GM18951 (cell line): ENCODE measurements at regions not wholly inside any gene's neighbourhood (a gene's known extent, or its start where the extent isn't known, plus 50 kb on each side); places are given as distances from the start of the nearest gene placed in this dataset.
"Not testable (repeated sequence)": the region's sequence is repeated elsewhere in the genome, so short reads cannot be mapped to it uniquely, and the experiment has no call there.

Source experiments
- POLR2A ChIP-seq: IDR thresholded peaks from 4 replicates; pipeline ENCODE4 v1.6.1; 2011; ENCODE audit warnings: mild to moderate bottlenecking; ENCODE audit not compliant: insufficient read length, insufficient read depth; ENCODE audit errors: extremely low read depth
- in situ Hi-C: fragments of 300-500 bp; cut with MboI; formaldehyde crosslinking; loops from one replicate; pipeline ENCODE4 v1.12.0; 2022; ENCODE audit warnings: low sequenced_read_pairs, mixed read lengths, inconsistent platforms; ENCODE audit not compliant: unreplicated experiment

DNA sequence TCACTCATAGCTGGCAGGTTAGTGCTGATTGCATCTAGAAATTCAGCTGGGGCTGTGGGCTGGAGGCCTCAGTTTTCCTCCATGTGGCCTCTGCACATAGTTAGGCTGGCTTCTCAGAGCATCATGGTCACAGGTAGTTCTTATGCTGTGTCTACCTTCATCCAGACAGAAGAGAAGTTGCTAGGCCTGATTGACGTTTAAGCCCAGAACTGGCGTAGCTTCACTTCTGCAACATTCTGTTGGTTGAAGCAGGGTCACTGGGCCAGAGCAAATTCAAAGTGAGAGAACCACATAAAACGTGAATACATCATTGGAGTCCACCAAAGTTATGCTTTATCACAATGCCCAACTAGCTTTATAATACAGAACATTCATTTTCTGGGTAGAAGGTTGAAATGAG, 116.0 kb downstream of the SPP2 start:
- no peak for TF ChIP-seq POLR2A
- in situ Hi-C loops = no loop called here

DNA sequence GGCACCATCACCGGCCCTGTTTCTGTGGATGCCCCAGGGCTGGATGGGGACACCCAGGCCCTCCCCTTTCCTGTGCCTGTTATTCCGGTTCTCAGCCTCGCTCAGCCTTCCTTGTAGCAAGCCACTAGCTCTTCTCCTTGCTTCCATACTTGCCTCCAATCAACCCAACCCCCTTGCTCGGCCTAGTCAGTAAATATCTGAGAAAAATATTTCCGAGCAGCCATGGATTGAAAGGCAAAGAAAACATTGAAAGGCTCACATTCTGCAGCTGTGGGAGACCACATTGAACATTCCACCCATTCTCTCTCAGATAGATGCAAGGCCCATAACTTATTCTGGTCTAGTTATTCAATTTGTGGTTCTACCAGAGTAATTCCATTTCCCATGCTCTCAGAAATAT, 114.9 kb downstream of the SPP2 start:
- no peak for TF ChIP-seq POLR2A
- in situ Hi-C loops = no loop called here

DNA sequence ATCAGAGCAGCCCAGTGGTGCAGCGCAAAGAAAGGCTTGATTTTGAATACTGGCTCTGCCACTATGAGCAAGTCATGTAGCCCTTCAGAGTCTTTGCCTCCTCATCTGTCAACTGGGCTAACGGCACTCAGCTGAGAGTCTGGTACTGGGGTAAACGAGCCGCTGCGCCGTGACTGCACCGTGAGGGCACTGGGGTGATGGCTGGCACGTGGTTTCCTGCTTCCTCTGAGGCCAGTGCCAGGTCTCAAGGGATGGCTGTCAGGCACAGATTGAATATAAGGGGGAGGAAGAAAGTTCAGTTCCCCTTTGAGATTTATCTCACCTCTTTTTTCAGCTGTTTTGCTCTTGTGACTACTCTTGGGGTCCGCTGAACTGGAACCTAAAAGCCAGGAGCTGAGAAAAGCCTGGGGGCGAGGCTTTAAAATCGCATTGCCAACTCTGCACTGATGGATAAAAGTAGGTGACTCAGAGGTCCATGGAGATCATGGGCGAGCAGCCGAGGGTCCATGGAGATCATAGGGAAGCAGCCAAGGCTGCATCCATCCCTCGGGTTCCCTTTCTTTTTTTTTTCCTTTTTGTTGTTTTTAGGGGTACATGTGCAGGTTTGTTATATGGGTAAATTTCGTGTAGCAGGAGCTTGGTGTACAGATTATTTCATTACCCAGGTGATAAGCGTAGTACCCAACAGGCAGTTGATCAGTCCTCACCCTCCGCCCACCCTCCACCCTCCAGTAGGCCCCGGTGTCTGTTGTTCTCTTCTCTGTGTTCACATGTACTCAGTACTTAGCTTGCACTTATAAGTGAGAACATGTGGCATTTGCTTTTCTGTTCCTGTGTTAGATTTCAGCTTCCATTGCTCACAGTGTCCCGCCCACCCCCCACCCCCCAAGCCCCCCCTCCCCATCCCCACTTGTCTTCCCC, 114.3 kb downstream of the SPP2 start:
- no peak for TF ChIP-seq POLR2A
- in situ Hi-C loops = no loop called here

DNA sequence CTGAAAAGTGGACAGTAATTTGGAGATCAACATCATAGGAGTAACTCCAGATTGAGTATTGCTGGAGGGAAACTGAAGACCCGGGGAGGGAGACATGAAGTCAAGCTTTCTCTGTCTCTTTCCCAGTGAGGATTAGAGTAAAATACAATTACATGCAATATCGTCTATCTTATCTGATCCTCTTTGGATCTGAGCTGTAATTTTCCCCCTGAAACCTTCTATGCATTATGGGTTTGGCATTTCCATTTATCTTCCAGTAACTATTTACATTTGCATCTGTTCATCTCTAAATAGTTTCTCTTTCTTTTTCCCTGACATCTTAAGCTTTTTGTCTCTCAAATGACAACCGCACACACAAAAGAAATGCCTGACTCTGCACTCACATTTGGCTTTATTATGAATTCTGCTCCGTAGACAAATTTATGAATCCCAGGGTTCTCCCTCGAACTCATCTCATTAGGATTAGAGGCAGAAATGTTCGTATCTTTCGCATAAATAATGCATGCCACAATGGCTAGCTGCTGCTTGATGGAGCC, 113.1 kb downstream of the SPP2 start:
- TF ChIP-seq POLR2A = no peak
- in situ Hi-C loops = no loop called here

DNA sequence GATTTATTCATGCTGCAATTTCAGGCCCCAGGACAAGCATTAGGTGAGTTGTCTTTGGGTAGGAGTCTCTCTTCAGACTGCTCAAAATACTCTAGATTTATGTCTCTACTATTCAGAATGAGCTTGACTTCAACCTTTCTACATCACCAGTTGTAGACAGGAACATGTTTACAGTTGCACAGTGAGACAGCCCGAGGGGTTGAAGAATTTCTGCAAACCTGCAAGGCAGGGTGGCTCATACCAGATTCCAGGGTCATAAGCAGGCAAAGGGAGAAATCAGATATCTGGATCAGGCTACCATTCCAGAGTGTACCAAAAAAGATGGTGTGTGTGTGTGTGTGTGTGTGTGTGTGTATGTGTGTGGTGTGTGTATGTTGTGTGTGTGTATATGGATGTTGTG, 112.4 kb downstream of the SPP2 start:
- in situ Hi-C loops = no loop called here
- no peak for TF ChIP-seq POLR2A

DNA sequence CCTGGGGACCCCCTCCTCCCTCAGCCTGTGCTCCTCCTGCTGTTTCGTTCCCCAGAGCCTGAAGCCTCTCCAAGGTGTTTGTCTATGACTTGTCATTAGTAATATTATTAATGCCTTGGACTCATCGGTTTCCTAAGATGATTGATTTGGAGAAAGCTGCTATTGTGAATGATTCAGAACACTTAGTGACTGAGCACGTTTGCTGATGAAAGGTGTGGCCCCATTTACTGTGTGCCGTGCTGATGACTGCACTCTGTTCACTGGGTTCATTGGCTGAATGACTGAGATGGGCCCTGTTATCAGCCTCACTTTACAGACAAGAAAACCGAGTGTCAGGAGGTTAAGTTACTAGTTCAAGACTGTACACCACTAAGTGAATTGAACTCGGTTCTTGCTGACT, 111.4 kb downstream of the SPP2 start:
- TF ChIP-seq POLR2A = no peak
- in situ Hi-C loops = no loop called here

DNA sequence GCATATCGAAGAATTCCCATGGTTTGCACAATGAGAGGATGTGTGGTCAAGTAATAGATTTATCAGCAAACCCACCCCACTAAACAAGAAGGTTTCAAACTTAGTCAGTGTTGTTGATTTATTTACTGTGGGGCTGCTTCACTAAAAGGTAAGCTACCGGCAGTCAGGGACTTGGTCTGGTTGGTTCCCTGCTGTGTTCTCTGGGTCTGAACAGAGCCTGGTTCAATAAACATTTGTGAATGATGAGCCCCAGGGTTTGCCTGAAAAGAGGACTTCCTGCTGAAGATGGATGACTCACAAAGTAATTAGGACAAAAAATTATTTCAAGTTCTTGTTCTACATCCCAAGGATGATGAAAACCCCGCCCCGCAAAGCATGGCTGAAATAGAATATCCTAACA, 108.3 kb downstream of the SPP2 start:
- in situ Hi-C loops = no loop called here
- no peak for TF ChIP-seq POLR2A

DNA sequence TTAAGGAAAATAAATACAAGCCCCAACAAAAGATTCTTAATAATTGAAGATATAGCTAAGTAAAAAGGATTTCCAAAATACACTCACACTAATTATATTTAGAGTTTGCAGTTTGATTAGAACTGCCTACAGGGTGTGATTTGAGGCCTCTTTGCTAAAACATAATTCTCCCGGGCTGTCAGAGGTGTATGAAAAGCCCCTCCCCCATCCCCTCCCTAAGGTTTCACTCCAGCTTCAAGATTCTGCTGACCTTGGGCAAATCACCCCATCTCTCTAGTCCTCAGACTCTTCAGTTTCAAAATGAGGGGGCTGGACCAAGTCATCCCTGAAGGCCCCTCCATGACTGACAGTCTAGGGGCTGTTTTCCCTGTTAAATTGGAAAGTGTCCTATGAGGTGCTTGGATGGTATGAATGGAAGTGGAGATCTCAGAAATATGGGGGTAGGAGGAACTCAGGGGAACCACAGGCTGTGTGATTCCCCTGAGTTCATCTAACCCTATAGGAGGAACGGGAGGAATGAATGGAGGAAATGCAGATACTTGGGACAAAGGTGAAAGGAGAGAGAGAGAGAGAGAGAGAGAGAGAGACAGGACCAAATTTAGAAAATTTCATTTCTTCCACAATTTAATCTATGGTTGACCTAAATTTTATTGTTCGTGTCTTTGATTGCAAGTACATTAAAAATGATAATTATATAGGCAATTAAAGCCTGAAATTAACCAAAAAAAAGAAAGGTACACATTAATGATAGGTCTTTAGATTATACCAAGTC, 107.5 kb downstream of the SPP2 start:
- in situ Hi-C loops = no loop called here
- TF ChIP-seq POLR2A = no peak

DNA sequence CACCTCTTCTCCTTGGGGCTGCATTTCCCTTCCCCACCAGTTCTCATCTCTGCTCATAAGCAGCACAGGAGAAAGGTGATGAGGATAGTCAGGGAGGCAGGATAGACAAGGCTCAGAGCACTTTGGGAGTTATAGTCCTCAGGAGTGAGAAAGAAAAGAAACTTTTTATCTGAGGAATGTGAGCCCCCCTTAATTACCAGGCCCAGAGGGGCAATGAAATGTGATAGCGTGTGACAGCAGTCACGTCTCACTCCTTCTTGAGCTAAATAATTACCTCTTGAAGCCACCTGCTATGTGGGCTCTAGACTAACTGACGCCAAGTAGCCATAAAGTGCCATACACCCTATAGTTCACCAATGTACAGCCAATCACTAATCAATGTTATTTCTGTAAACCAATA, 105.8 kb downstream of the SPP2 start:
- in situ Hi-C loops = no loop called here
- no peak for TF ChIP-seq POLR2A

DNA sequence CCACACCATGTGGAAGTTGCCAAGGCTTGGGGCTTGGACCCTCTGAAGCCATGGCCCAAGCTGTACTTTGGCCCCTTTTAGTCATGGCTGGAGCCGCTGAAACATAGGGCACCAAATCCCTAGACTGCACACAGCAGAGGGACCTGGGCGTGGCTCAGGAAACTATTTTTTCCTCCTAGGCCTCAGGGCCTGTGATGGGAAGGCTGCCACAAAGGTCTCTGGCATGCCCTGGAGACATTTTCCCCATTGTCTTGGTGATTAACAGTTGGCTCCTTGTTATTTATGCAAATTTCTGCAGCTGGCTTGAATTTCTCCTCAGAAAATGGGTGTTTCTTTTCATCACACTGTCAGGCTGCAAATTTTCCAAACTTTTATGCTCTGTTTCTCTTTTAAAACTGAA, 102.3 kb downstream of the SPP2 start:
- in situ Hi-C loops = not testable (repeated sequence)

DNA sequence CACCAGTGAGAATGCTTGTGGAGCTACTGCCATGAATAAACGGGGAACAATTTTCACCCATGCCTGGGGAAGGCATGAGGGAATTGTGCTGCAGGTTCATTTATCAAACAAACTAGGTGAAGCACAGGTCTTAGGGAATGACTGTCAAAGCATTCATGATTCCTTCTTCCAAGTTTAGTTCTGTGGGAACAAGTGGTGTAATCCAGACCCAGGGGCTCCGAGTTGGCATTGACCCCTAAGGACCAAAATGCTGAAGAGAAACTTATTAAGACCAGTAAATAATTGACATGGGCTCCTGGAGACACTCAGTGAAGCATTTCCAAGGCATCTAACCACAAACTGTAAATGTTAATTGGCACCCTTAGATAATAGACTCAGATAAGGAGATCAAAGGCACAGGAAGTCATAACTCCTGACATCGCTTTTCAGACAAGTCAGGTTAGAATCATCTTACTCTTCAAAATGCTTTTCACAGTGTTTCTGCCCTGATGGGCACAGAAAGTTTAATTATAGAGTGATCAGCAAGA, 96.9 kb downstream of the SPP2 start:
- in situ Hi-C loops = no loop called here
- TF ChIP-seq POLR2A = no peak

DNA sequence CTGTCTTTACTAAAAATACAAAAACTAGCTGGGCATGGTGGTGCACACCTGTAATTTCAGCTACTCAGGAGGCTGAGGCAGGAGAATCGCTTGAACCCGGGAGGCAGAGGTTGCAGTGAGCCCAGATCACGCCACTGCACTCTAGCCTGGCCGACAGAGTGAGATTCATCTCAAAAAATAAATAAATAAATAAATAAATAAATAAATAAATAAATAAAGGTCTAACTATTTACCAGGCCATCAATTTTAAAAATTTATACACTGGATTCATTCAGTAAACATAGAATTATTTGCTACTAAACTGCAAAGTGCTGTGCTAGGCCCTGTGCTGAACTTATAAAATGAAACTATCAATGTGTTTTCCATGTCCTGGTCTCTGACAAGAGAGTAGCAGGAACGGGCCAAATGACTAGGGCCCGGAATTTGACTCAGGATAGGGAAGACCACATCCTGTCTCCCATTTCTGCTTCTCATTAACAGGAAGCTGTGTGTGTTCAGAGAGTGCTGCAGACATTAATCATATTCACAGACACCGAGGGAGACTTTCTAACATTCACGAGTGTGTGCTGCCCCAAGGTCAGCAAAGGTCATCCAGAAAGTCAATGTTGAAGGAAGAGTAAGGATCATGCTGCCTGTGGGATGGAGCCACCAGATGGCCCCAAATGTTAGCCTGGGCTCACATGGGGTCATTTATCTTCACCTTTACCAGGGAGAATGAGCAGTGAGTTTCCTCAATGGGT, 95.8 kb downstream of the SPP2 start:
- in situ Hi-C loops = no loop called here
- TF ChIP-seq POLR2A = no peak

DNA sequence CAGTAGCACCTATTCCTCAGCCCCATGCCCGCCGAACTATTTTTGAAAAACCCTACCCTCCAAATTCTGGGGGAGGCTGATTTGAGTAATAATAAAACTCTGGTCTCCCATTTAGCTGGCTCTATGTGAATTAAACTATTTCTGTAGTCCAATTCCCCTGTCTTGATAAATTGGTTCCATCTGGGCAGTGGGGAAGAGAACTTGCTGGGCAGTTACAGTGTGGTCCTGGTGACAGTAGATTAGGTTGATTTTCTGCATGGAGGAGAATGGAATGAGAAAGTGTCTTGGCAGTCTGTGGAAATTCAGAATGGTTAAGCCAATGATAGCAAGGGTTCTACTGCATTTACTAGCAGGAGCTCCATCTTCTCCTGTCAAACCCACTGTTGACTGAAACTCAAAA, 95.0 kb downstream of the SPP2 start:
- no peak for TF ChIP-seq POLR2A
- in situ Hi-C loops = no loop called here
